T-cell (primary cell): ENCODE measurements at regions not wholly inside any gene's neighbourhood (a gene's known extent, or its start where the extent isn't known, plus 50 kb on each side); places are given as distances from the start of the nearest gene placed in this dataset.

Source experiments
- ATAC-seq, 4 experiments: fragments of 200-7000 bp in 3 of 4; fragments of 150-1000 bp in 1 of 4; cut with Tn5 transposase; replicated peaks in 1 of 4; 1 replicate in 3 of 4; 2 replicates in 1 of 4; pipeline ENCODE4 v1.10.0; 2021; ENCODE audit warnings: moderate library complexity in 3 of 4, mild to moderate bottlenecking in 2 of 4, moderate number of reproducible peaks in 1 of 4
- CTCF ChIA-PET, 2 donors: fragments of 300-600 bp; sonication (Branson Sonifier 250); formaldehyde crosslinking; loops; one replicate each; lab custom pipeline; 2022; ENCODE audit warnings: antibody characterized with exemption in 2 of 2; lab: Charles Lee
- POLR2A ChIA-PET, 2 donors: fragments of 300-600 bp; sonication (Branson Sonifier 250); formaldehyde crosslinking; loops; one replicate each; lab custom pipeline; 2022; ENCODE audit warnings: antibody characterized with exemption in 2 of 2; lab: Charles Lee
- DNase-seq, 35 experiments: peaks; one replicate each; pipeline versions ENCODE4 v3.0.0 to v3.0.0-alpha.2; 2013 to 2023
- H3K27ac ChIP-seq: one replicate; pipeline ENCODE4 v1.5.1; 2013; ENCODE audit warnings: low read length
- H3K27me3 ChIP-seq, 2 experiments: replicated peaks in 1 of 2; 1 replicate in 1 of 2; 2 replicates in 1 of 2; pipeline versions ENCODE4 v1.6.1 to v1.7.0; 2013; ENCODE audit warnings: low read length in 1 of 2, mixed read lengths in 1 of 2; ENCODE audit not compliant: control insufficient read depth in 2 of 2, insufficient read depth in 2 of 2; ENCODE audit errors: extremely low read depth in 1 of 2
- H3K36me3 ChIP-seq, 2 donors: 1 replicate in 1 of 2; 2 replicates in 1 of 2; pipeline versions ENCODE4 v1.6.1 to v1.7.0; 2013; ENCODE audit warnings: low read length in 1 of 2; ENCODE audit not compliant: control insufficient read depth in 2 of 2, insufficient read depth in 1 of 2; ENCODE audit errors: extremely low read depth in 1 of 2
- H3K4me1 ChIP-seq, 2 experiments: 1 replicate in 1 of 2; 2 replicates in 1 of 2; pipeline versions ENCODE4 v1.6.1 to v1.7.0; 2013; ENCODE audit warnings: low read length in 2 of 2, mixed read lengths in 1 of 2; ENCODE audit not compliant: insufficient read depth in 2 of 2, control insufficient read depth in 1 of 2; ENCODE audit errors: extremely low read depth in 1 of 2
- H3K4me3 ChIP-seq, 2 donors: 1 replicate in 1 of 2; 2 replicates in 1 of 2; pipeline versions ENCODE4 v1.5.1 to v1.7.0; 2013; ENCODE audit warnings: mild to moderate bottlenecking in 2 of 2, low read length in 1 of 2, moderate library complexity in 1 of 2; ENCODE audit not compliant: control insufficient read depth in 1 of 2; ENCODE audit errors: extremely low read depth in 1 of 2
- H3K9me3 ChIP-seq: 2 replicates; pipeline ENCODE4 v1.7.0; 2013
- H3K27ac Mint-ChIP-seq, 2 donors: one replicate each; pipeline ENCODE4 v1.8.0; 2020 to 2021; ENCODE audit warnings: mild to moderate bottlenecking in 2 of 2, mixed read lengths in 2 of 2
- H3K27me3 Mint-ChIP-seq, 2 donors: one replicate each; pipeline ENCODE4 v1.8.0; 2021 to 2022; ENCODE audit warnings: mixed read lengths in 2 of 2
- H3K36me3 Mint-ChIP-seq: one replicate; pipeline ENCODE4 v1.8.0; 2021; ENCODE audit warnings: mixed read lengths
- H3K4me1 Mint-ChIP-seq, 3 donors: one replicate each; pipeline ENCODE4 v1.8.0; 2020 to 2022; ENCODE audit warnings: mixed read lengths in 3 of 3, mild to moderate bottlenecking in 1 of 3
- H3K4me3 Mint-ChIP-seq, 3 donors: one replicate each; pipeline ENCODE4 v1.8.0; 2020 to 2022; ENCODE audit warnings: mild to moderate bottlenecking in 3 of 3, mixed read lengths in 3 of 3, moderate library complexity in 3 of 3
- H3K9me3 Mint-ChIP-seq, 3 donors: one replicate each; pipeline ENCODE4 v1.8.0; 2020 to 2022; ENCODE audit warnings: mixed read lengths in 3 of 3
- WGBS: methylation state at CpG from one replicate; pipeline ENCODE4 v1.1.5; 2013; ENCODE audit warnings: missing lambda C conversion rate; ENCODE audit not compliant: insufficient coverage; 5-methylcytosine and 5-hydroxymethylcytosine counted together

- H3K4me3 ChIP-seq = no peak overlapping the region
- ChIA-PET CTCF (no interaction called here), POLR2A (no interaction called here)
- H3K4me1 ChIP-seq = no peaks in the 10 kb centered on the region
- no peaks in the 10 kb centered on the region for H3K27me3 ChIP-seq
- no peaks in the 10 kb centered on the region for H3K9me3 ChIP-seq
- Mint-ChIP-seq H3K36me3 (no peaks in the 10 kb centered on the region), H3K27me3 (peaks cover 1 to 14% of the 10 kb centered on the region in 2 donors), H3K27ac (no peak overlapping the region), H3K4me3 (no peak overlapping the region), H3K4me1 (no peaks in the 10 kb centered on the region), H3K9me3 (peaks cover 0 to 9% (median 2%) of the 10 kb centered on the region in 3 donors)
- no peaks in the 10 kb centered on the region for H3K36me3 ChIP-seq
- ATAC-seq = no peak
- WGBS = no CpG with 5 or more reads among the region's 1 CpG
- DNase-seq = no peak
- no peak overlapping the region for H3K27ac ChIP-seq
These were observed 274.0 kb downstream of the PIK3R1 start for GRCh38 chr5:68489556-68489955.

GRCh38 chr5:68490406-68490805 lies 274.9 kb downstream of the PIK3R1 start:
- CTCF ChIA-PET = no interaction called here
- 79% methylated on average over 2 of the region's 2 CpGs for WGBS
- peaks cover 1 to 14% of the 10 kb centered on the region in 2 donors for H3K27me3 Mint-ChIP-seq
- no peak for ATAC-seq
- Histone ChIP-seq H3K27me3 (no peaks in the 10 kb centered on the region), H3K36me3 (no peaks in the 10 kb centered on the region), H3K27ac (no peak overlapping the region), H3K9me3 (no peaks in the 10 kb centered on the region), H3K4me1 (no peaks in the 10 kb centered on the region), H3K4me3 (no peak overlapping the region)
- H3K4me3 Mint-ChIP-seq = no peak overlapping the region
- peaks cover 0 to 9% (median 2%) of the 10 kb centered on the region in 3 donors for H3K9me3 Mint-ChIP-seq
- no peaks in the 10 kb centered on the region for H3K36me3 Mint-ChIP-seq
- no peaks in the 10 kb centered on the region for H3K4me1 Mint-ChIP-seq
- no peak overlapping the region for H3K27ac Mint-ChIP-seq
- POLR2A ChIA-PET = no interaction called here
- DNase-seq = no peak

GRCh38 chr5:68494771-68495170 lies 279.2 kb downstream of the PIK3R1 start:
- Histone ChIP-seq H3K4me1 (no peaks in the 10 kb centered on the region), H3K4me3 (no peak overlapping the region), H3K36me3 (no peaks in the 10 kb centered on the region), H3K27me3 (no peaks in the 10 kb centered on the region), H3K27ac (no peak overlapping the region), H3K9me3 (no peaks in the 10 kb centered on the region)
- Mint-ChIP-seq H3K4me1 (no peaks in the 10 kb centered on the region), H3K27ac (no peak overlapping the region), H3K27me3 (peaks cover 1 to 3% of the 10 kb centered on the region in 2 donors), H3K9me3 (peaks cover 20 to 28% (median 21%) of the 10 kb centered on the region in 3 donors), H3K36me3 (peaks cover 6% of the 10 kb centered on the region), H3K4me3 (no peak overlapping the region)
- POLR2A ChIA-PET = interaction anchor here in 1 of 2 donors (0.6 kb wide), 1 partner anchor 231 kb away, joined by 6 read pairs; no protein-coding TSS in a partner anchor
- DNase-seq = no peak
- CTCF ChIA-PET = no interaction called here
- ATAC-seq = no peak
- no CpG with 5 or more reads among the region's 1 CpG for WGBS

GRCh38 chr5:68499987-68500386 lies 284.4 kb downstream of the PIK3R1 start:
- H3K9me3 Mint-ChIP-seq = peaks cover 20 to 30% (median 24%) of the 10 kb centered on the region in 3 donors
- no CpG with 5 or more reads among the region's 4 CpGs for WGBS

GRCh38 chr5:68500813-68501212 lies 285.3 kb downstream of the PIK3R1 start:
- H3K27ac Mint-ChIP-seq = no peak overlapping the region
- no peaks in the 10 kb centered on the region for H3K27me3 ChIP-seq
- ChIA-PET CTCF (no interaction called here), POLR2A (no interaction called here)
- H3K27me3 Mint-ChIP-seq = peaks cover 0 to 10% of the 10 kb centered on the region in 2 donors
- H3K36me3 Mint-ChIP-seq = peaks cover 6% of the 10 kb centered on the region
- H3K4me3 ChIP-seq = no peak overlapping the region
- H3K4me3 Mint-ChIP-seq = no peak overlapping the region
- H3K9me3 Mint-ChIP-seq = peaks cover 20 to 28% (median 21%) of the 10 kb centered on the region in 3 donors
- H3K36me3 ChIP-seq = no peaks in the 10 kb centered on the region
- H3K9me3 ChIP-seq = no peaks in the 10 kb centered on the region
- H3K4me1 ChIP-seq = no peaks in the 10 kb centered on the region
- WGBS = 93% methylated on average over 4 of the region's 6 CpGs
- DNase-seq (no peak), ATAC-seq (no peak)
- H3K4me1 Mint-ChIP-seq = no peaks in the 10 kb centered on the region
- no peak overlapping the region for H3K27ac ChIP-seq

More at GRCh38 chr5:68499987-68500386, 284.4 kb downstream of the PIK3R1 start:
- no peaks in the 10 kb centered on the region for H3K4me1 Mint-ChIP-seq
- ATAC-seq (no peak), DNase-seq (no peak)
- no peaks in the 10 kb centered on the region for H3K27me3 ChIP-seq
- peaks cover 0 to 14% of the 10 kb centered on the region in 2 donors for H3K27me3 Mint-ChIP-seq
- H3K27ac Mint-ChIP-seq = no peak overlapping the region
- H3K9me3 ChIP-seq = no peaks in the 10 kb centered on the region
- no peak overlapping the region for H3K4me3 Mint-ChIP-seq
- H3K27ac ChIP-seq = no peak overlapping the region
- POLR2A ChIA-PET = interaction anchor here in 1 of 2 donors (0.5 kb wide), 1 partner anchor 143 kb away, joined by 3 read pairs; no protein-coding TSS in a partner anchor
- no peaks in the 10 kb centered on the region for H3K36me3 ChIP-seq
- CTCF ChIA-PET = no interaction called here
- H3K4me3 ChIP-seq = no peak overlapping the region
- H3K36me3 Mint-ChIP-seq = peaks cover 6% of the 10 kb centered on the region
- H3K4me1 ChIP-seq = no peaks in the 10 kb centered on the region

- Histone ChIP-seq H3K9me3 (no peaks in the 10 kb centered on the region), H3K27ac (no peak overlapping the region), H3K27me3 (no peaks in the 10 kb centered on the region), H3K4me1 (no peaks in the 10 kb centered on the region), H3K36me3 (no peaks in the 10 kb centered on the region), H3K4me3 (no peak overlapping the region)
- no peak for DNase-seq
- ChIA-PET POLR2A (no interaction called here), CTCF (interaction anchor here in 1 of 2 donors (0.5 kb wide), 1 partner anchor 1263 kb away, joined by 4 read pairs; no protein-coding TSS in a partner anchor)
- Mint-ChIP-seq H3K27ac (no peak overlapping the region), H3K9me3 (peaks cover 9 to 13% (median 10%) of the 10 kb centered on the region in 3 donors), H3K36me3 (no peaks in the 10 kb centered on the region), H3K4me3 (no peak overlapping the region), H3K4me1 (no peaks in the 10 kb centered on the region), H3K27me3 (peaks cover 0 to 10% of the 10 kb centered on the region in 2 donors)
- ATAC-seq = no peak
These were observed 287.0 kb downstream of the PIK3R1 start for GRCh38 chr5:68502531-68502930.

GRCh38 chr5:68504306-68504705 lies 288.8 kb downstream of the PIK3R1 start:
- Mint-ChIP-seq H3K27ac (no peak overlapping the region), H3K9me3 (peaks cover 0 to 4% (median 2%) of the 10 kb centered on the region in 3 donors), H3K4me3 (no peak overlapping the region), H3K27me3 (peaks cover 0 to 10% of the 10 kb centered on the region in 2 donors), H3K36me3 (no peaks in the 10 kb centered on the region), H3K4me1 (no peaks in the 10 kb centered on the region)
- DNase-seq (no peak), ATAC-seq (no peak)
- Histone ChIP-seq H3K36me3 (no peaks in the 10 kb centered on the region), H3K27me3 (no peaks in the 10 kb centered on the region), H3K4me3 (no peak overlapping the region), H3K4me1 (no peaks in the 10 kb centered on the region), H3K9me3 (no peaks in the 10 kb centered on the region), H3K27ac (no peak overlapping the region)
- POLR2A ChIA-PET = no interaction called here
- CTCF ChIA-PET = no interaction called here
